HG03469 (cell line): ENCODE measurements at regions not wholly inside any gene's neighbourhood (a gene's known extent, or its start where the extent isn't known, plus 50 kb on each side); places are given as distances from the start of the nearest gene placed in this dataset.

Experiments used
- ATAC-seq: cut with Tn5 transposase; IDR thresholded peaks from one replicate; pipeline ENCODE4 v1.9.1; 2021; ENCODE audit warnings: mild to moderate bottlenecking, moderate library complexity, moderate number of reproducible peaks; ENCODE audit not compliant: unreplicated experiment

DNA sequence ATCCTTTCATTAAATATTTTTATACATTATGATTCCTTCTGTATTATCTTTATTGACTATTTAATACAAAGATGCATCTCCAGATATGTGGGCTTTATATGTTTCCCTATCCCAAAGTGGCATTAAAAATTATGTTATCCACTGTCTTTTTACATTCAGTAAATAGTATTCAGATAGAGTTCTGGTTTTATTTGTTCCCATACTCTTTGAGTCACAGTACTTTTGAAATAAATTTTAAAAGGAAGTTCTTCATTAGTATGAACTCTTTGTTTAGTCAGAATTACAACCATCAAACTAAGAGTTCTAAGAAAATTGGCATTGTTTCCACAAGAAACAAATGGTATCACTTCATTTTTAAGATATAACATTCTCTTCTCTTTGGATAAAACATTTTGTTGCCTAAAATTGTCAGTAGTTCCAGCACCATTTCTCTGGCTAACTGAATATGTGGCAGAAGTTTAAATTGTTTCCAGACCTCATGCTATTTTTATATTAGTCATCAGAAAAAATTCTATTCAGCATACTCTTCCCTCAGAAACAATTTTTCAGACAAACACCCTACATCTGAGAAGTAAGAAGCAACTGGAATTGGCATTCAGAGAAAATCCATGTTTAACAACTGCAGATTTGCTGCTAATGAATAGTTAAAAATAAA is 88.5 kb upstream of the COL5A2 start:
- no peak for ATAC-seq

DNA sequence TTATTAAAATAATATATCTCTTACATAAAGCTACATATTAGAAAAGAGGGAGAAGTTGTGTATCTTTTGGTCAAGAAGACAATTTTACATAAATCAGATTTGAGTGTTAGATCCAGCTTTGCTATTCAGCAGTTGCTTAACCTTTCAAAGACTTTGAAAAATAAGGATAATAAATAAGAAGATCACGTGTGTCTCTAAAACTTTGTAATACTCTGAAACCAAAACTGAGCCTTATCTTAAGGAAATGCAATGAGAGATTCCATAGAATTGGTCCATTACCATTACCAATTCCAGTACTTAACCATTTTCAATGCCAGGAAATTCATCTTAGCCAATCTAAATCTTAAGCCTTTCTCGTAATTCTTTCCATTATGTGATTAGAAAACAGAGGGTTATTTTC is 89.2 kb upstream of the COL5A2 start:
- no peak for ATAC-seq

DNA sequence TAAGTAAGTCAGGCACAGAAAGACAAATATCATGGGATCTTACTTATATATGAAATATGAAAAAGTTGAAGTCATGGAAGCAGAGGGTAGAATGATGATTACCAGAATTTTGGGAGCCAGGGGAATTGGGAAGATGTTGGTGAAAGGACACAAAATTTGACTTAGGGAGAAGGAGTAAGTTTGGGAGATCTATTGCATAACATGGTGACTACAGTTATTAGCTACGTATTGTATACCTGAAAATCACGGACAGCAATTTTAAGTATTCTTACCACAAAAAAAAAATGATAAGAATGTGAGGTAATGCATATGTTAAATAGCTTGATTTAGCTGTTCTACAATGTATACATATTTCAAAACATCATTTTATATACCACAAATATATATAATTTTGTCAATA is 94.2 kb upstream of the COL5A2 start:
- ATAC-seq, result no peak

DNA sequence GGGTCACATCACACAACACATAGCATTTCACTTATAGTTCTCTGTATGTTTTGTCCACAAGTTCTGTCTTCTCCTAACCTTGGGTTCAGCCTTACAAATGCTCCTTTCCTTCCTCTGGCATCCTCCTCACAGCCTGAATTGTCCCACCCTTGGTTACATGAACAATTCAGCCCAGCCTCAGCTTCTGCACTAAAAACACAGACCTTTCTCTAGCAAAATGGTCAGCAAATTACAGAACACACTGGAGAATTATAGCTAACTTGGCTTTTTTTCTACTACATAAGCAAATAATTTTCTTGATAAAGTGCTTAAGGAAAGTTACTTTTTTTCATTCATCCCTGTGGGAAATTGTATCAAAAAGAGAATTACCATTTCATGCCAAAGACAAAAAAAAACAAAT is 94.8 kb upstream of the COL5A2 start:
- no peak for ATAC-seq

DNA sequence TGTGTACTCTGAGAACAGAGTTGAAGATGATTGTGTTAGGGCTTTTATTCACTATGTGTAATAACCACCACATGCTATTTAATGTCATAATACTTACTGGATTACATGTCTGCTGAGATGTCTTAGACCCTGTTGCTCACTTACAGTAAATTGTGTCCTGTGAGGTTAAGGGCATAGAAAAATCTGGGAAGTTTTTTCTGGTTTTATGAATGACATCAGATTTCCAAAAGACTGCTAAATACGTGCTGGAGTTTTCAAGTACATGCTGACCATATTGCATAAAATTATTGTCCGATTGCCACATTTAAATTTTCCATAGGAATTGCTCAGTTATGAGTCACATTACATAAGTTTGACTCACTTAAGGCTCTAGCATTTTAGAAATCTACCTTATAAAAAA is 96.7 kb upstream of the COL5A2 start:
- no peak for ATAC-seq

DNA sequence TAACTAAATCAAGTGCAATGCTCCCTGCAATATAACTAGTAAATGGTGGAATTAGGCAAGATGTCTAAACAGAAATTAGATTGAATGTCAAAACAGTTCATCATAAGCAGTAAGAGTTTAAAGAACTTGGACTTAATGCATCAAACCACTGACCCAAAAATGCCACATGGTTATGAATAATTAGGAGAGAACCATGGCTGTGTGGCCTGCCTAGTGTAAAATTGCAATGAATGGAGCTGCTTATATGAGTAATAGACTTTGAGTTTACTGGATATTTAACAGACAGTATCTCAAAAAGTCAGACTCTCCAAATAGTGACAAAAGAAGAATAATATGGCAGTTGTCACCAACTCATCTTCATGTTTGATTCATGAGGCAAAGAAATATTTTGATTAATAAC is 101.6 kb upstream of the COL5A2 start:
- ATAC-seq, result no peak

DNA sequence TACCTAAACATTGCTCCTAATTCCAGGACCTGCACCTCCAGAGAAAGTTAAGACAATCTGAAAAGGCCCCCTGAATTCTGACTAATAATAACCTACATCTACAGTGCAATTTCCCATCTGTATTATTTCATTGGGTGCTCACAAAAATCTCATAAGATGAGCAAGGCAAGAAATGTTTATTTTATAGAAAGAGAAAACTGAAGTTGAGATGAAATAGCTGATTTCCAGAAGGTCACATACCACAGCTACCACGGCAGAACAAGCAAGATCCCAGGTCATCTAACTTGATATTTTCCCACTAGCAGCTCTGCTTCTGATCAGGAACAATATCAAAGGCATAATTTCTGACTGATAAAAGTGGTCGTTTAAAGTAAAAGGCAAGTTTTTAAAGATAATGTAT is 105.8 kb upstream of the COL5A2 start:
- ATAC-seq, result no peak

DNA sequence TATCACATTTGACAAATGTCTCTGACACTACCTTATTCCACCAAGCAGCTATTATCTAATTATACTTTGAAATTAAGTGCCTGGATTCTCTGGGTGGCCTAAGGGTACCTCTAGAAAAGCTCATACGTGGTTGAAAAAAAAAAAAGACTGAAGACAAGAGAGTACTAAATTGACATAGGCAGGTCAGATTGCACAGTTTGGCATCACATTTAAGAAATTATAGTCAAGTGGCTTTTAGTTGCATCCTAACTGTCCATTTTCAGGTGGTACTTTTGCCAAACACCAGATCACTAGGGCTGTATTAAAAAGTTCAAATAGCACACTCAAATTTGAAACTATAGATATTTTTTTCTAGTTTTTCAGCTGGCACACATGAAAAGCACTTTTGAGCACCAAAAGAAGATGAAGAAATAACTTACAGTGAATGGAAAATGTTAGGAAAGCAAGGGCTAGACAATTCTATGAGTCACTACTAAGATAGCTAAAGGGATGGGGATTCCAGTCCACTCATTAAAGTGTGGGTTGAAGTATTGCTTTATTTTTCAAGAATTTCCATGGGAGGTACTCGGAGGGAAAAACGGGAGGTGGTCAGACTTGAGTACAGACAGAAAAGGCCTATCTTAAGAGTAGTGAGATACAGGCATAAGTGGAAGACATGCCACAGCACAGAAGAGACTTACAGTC is 106.5 kb upstream of the COL5A2 start:
- ATAC-seq, result no peak

DNA sequence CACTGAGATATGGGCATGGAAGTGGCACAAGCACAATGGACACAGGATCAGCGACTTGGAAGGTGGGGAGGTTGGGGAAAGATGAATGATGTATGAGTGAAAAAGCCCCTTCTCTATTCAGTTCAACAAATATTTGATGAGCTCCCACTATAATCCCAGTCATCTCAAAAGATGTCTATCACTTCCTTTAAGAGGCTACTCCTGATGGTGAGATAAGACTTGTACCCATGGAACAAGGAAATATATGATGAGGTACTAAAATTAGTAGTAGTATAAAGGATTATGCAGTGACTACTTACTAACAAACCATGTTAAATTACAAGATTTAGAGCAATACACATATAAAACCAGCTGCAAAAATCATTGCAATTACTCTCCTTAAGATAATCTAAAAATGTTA is 107.8 kb upstream of the COL5A2 start:
- ATAC-seq, result no peak

DNA sequence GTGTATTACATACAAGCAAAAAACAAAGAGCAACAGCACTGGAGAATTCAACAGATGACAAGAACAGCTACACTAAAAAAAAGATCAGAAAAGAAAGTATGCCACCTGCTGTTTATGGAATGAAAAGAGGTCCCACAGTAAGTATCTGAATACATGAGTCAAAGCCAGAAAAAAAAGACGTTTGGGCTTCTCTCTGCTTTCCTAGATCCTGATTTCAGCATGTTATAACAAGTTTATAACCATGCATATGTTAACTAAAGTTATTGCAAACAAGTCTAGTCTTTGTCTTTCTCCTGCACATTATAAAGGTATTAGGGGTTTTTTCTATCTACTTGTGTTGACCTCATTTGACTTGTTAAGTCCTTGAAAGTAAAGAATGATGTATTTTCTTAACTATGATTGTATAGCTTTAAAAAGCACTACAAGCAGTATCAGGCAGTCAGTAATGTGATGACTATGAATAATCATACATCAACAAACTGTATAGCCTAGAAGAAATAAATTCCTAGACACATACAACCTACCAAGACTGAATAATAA is 108.5 kb upstream of the COL5A2 start:
- peak; percentile 67 for ATAC-seq

DNA sequence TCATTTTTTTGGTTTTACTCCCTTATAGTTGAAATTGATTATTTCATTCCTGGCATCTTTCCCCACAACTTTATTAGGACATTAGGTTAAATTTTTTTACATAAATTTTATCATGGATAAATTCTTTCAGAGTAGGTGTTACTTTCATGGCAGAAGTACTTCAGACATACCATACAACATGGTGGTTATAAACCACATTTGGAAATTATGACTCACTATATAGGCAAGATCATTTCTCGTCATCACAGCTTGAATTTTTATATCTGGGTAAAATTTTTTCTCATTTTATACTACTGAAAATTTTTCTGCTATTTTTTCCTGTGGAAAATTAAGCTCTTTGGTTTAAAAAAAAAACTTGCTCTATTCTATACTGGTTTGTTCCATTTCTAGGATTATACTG is 111.9 kb upstream of the COL5A2 start:
- ATAC-seq, result no peak

DNA sequence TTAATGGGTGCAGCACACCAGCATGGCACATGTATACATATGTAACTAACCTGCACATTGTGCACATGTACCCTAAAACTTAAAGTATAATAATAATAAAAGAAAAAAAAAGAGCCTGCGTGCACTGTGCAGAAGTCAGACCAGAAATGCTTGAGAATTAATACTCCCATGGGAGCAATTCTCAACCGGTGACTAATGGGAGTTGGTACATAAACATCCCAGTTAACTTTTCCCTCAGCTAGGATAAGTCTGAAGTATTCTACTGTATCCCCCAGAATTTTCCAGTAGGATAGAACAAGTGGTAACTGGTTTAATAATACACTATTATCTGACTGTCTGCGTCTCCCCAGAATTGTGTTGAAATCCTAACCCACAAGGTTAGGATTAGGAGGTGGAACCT is 113.6 kb upstream of the COL5A2 start:
- ATAC-seq, result no peak

DNA sequence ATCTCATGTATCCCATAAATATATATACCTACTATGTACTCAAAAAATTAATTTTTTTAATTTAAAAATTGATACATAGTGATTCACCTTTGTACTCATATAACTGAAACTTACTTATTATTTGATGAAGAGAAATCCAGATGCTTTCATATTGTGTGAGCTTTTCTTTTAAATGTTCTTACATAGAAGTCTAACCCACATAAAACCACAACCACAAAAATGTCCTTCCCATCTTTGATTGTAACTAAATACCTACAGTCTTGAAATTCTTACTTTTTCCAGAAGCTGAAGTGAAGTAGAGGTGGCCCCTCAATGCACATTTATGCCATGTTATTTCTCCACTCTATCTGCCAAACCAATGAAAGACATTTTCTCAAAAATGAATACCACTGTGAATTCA is 117.9 kb upstream of the COL5A2 start:
- no peak for ATAC-seq

DNA sequence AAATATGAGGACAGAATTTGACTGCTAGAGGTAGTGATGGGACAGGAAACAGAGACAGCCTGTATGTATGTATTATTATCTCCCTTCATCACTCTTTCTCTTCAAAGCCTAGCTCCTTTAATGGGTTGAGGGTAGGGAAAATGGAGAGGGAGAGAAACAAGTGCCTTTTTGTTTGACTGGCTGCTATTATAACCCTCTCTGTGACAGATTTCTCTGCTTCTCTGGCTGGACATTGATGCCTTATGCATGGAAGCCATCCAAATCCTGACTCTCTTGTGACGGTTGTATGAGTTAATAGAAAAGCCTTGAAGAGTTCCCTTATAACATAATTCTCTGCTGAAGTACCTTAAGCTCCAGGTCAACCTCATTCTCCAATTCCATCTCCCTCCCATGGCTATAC is 118.5 kb upstream of the COL5A2 start:
- no peak for ATAC-seq

DNA sequence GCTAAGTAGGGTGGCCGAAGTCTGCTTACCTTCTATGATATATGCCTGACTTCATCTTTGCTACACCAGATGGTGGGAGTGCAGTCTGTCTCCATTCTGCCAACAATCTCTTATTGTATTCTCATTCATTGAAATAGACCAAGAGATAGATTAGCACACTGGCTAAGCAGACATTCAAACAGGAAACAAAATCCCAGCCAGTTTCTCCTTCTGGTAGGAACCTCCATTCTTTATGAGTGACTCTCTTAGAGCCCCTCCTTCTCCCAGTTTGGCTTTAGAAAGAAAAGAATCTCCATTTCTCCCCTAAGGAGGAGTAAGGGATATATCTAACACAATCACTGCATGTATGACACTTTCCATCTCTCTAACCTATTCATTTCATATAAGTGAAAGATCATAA is 118.9 kb upstream of the COL5A2 start:
- ATAC-seq, result no peak

DNA sequence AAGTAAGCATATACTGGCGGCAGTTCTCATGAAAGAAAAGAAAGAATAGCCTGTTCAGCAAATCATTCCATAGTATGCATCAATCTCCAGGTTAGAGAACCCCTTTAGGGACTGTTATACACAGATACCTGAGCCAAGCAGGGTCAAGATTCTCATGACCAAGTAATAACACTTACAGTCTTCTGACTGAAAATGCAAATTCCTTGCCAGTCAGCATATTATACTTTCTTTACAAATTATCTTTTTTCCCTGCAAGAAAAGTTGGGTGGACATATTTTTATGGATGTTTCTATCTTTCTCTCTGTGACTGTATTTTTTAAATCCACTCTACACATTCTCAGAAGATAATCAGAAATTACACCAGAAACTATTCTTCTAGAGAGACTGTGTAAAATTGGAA is 120.4 kb upstream of the COL5A2 start:
- ATAC-seq, result no peak

DNA sequence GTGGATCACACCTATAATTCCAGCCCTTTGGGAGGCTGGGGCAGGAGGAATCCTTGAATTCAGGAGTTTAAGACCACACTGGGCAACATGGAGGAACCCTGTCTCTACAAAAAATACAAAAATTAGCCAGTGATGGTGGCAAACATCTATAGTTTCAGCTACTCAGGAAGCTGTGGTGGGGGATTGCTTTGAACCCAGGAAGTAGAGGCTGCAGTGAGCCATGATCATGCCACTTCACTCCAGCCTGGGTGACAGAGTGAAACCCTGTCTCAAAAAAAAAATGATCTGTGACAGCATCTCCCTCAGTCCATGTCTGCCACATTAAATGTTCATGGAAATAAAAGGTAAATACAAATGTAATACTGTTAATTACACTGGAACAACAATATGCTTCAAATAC is 121.4 kb upstream of the COL5A2 start:
- no peak for ATAC-seq

DNA sequence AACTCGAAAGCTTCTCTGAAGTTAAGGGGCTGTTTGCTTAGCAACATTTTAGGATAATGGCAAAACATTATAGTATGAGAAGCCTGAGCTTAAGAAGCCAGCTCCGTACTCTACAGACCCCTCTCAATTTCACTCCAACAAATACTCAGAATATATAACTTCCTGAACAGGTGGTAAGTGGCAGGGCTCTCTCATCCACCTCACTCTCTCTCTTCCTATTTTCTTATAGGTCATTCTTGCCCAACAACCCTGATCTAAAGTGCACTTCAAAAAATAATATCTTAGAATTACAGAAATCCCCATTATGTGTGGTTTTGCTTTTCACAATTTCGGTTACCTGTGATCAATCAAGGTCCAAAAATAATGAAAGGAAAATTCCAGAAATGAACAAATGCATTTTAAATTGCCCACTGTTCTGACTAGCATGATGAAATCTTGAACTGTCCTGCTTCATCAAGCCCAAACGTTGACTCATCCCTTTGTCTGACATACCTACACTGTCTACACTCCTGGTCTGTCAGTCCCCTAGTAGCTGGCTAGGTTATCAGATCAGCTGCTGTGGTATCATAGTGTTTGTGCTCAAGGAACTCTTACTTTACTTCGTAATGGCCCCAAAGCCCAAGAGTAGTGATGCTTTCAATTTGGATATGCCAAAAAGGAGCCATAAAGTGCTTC is 122.8 kb upstream of the COL5A2 start:
- no peak for ATAC-seq

DNA sequence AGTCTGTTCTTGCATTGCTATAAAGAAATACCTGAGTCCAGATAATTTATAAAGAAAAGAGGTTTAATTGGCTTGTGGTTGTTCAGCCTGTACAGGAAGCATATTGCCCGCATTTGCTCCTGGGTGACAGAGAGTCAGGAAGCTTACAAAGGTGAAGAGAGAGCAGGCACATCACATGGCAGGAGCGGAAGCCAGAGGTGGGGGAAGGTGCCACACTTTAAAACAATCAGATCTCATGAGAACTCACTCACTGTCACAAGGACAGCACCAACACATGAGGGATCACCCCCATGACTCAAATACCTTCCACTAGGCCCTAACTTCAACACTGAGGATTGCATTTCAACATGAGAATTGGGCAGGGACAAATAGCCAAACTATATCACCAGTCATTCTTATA is 124.8 kb upstream of the COL5A2 start:
- ATAC-seq, result no peak

DNA sequence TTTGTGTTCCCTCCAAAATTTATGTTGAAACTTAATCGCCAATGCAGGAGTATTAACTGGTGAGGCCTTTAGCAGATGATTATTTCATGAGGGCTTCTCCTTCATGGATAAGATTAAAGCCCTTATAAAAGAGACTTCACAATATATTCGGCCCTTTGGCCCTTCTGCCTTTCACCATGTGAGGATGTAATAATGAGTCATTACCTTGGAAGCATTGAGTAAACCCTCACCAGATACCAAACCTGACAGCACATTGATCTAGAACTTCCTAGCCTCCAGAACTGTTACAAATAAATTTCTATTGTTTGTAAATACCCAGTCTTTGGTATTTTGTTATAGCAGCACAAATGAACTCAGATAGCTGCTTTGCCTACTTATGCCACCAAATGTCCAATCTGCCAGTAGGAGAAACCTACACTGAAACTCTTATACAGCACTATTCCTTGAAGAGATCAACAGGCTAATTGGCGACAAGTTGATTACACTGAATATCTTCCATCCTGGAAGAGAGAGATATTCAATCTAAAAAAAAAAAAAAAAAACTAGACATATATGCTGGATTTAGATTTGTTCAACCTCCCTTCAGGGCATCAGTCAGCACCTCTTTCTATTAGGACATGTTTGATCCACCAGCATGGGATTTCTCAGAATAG is 125.9 kb upstream of the COL5A2 start:
- ATAC-seq, result no peak

DNA sequence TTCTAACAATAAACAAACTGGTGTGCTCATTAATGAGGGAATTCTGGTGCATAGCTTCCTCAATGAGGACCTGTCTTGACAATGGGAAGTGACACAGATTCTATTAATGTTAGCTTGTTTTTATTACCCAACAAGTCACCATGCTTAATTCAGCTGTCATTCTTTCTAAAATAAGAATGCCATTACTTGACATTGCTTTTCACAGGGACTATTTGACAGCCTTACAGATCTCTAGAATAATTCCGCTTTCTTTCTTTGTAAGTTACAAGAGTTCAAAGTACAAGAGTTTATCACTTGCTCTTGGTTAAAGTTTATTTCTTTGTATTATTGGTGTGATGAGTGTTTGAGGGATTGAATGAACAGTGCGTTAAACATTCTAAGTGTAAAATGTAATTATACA is 127.0 kb upstream of the COL5A2 start:
- no peak for ATAC-seq
